DOHH2 (cell line): ENCODE measurements at regions not wholly inside any gene's neighbourhood (a gene's known extent, or its start where the extent isn't known, plus 50 kb on each side); places are given as distances from the start of the nearest gene placed in this dataset.

Experiments
- H3F3A ChIP-seq: fragments of 200-600 bp; sonication (generic), shearing (Covaris generic); 2 replicates; pipeline ENCODE4 v1.6.0; 2016; ENCODE audit warnings: antibody characterized with exemption, mild to moderate bottlenecking; ENCODE audit not compliant: control insufficient read depth, insufficient read depth
- H3K27ac ChIP-seq: fragments of 200-600 bp; sonication (generic); 2 replicates; pipeline ENCODE4 v1.5.1; 2014; ENCODE audit warnings: low read depth, mild to moderate bottlenecking, low read length, moderate library complexity
- H3K27me3 ChIP-seq: fragments of 200-600 bp; sonication (generic); 2 replicates; pipeline ENCODE4 v1.6.1; 2014; ENCODE audit warnings: mild to moderate bottlenecking, low read length, mixed read lengths; ENCODE audit not compliant: control insufficient read depth
- H3K36me3 ChIP-seq: fragments of 200-600 bp; sonication (generic); 2 replicates; pipeline ENCODE4 v1.6.1; 2014; ENCODE audit warnings: mild to moderate bottlenecking, low read length, moderate library complexity, mixed read lengths; ENCODE audit not compliant: control insufficient read depth
- H3K4me1 ChIP-seq: fragments of 200-600 bp; sonication (generic); 2 replicates; pipeline ENCODE4 v1.6.1; 2014; ENCODE audit warnings: mild to moderate bottlenecking, low read length, mixed read lengths; ENCODE audit not compliant: control insufficient read depth
- H3K4me2 ChIP-seq: fragments of 200-600 bp; sonication (generic); 2 replicates; pipeline ENCODE4 v1.6.0; 2014; ENCODE audit warnings: mild to moderate bottlenecking, low read length, moderate library complexity
- H3K4me3 ChIP-seq: fragments of 200-600 bp; sonication (generic); 2 replicates; pipeline ENCODE4 v1.5.1; 2014; ENCODE audit warnings: mild to moderate bottlenecking, low read length, mixed read lengths
- H3K79me2 ChIP-seq: fragments of 200-600 bp; sonication (generic); 2 replicates; pipeline ENCODE4 v1.6.1; 2014; ENCODE audit warnings: mild to moderate bottlenecking, low read length, mixed read lengths; ENCODE audit not compliant: control insufficient read depth
- H3K9me2 ChIP-seq: fragments of 200-600 bp; sonication (generic); replicated peaks from 2 replicates; pipeline ENCODE4 v1.6.1; 2014; ENCODE audit warnings: mild to moderate bottlenecking, low read length, mixed read lengths; ENCODE audit not compliant: control insufficient read depth
- H3K9me3 ChIP-seq: fragments of 200-600 bp; sonication (generic); 2 replicates; pipeline ENCODE4 v1.6.1; 2014; ENCODE audit warnings: antibody characterized with exemption, low read length, mixed read lengths; ENCODE audit not compliant: control insufficient read depth, insufficient read depth
- H4K20me1 ChIP-seq: fragments of 200-600 bp; sonication (generic); 2 replicates; pipeline ENCODE4 v1.6.0; 2014; ENCODE audit warnings: low read depth, mild to moderate bottlenecking, antibody characterized with exemption, low read length, moderate library complexity; ENCODE audit not compliant: control insufficient read depth, insufficient read depth
- CTCF ChIP-seq: fragments of 200-600 bp; sonication (generic); IDR thresholded peaks from one replicate; pipeline ENCODE4 v1.5.1; 2014; ENCODE audit warnings: antibody characterized with exemption, mild to moderate bottlenecking, low read depth, low read length; ENCODE audit not compliant: poor library complexity, severe bottlenecking
- EZH2phosphoT487 ChIP-seq: fragments of 200-600 bp; sonication (generic); IDR thresholded peaks from 2 replicates; pipeline ENCODE4 v1.6.1; 2017; ENCODE audit warnings: borderline replicate concordance, mild to moderate bottlenecking, antibody characterized with exemption, low read length, moderate library complexity, mixed read lengths

GRCh38 chr5:3075309-3075708 is 323.8 kb upstream of the IRX2 start:
- H3K9me2 ChIP-seq: no peaks in the 10 kb centered on the region
- H3K9me3 ChIP-seq: peaks cover 22% of the 10 kb centered on the region; the same call in 1 of the 2 replicates
- no peaks in the 10 kb centered on the region for H3K4me1 ChIP-seq
- H3K27me3 ChIP-seq: no peaks in the 10 kb centered on the region
- H3K4me2 ChIP-seq: no peak overlapping the region
- TF ChIP-seq CTCF (peak; percentile 28), EZH2phosphoT487 (no peak)
- no peak overlapping the region for H3K27ac ChIP-seq
- no peaks in the 10 kb centered on the region for H3K79me2 ChIP-seq
- no peaks in the 10 kb centered on the region for H3F3A ChIP-seq
- H4K20me1 ChIP-seq: no peaks in the 10 kb centered on the region
- H3K4me3 ChIP-seq: no peak overlapping the region
- no peaks in the 10 kb centered on the region for H3K36me3 ChIP-seq

GRCh38 chr5:3068401-3068800 is 316.9 kb upstream of the IRX2 start:
- no peaks in the 10 kb centered on the region for H3K79me2 ChIP-seq
- TF ChIP-seq CTCF (no peak), EZH2phosphoT487 (no peak)
- no peaks in the 10 kb centered on the region for H3K36me3 ChIP-seq
- H3K4me2 ChIP-seq: no peak overlapping the region
- no peaks in the 10 kb centered on the region for H3K27me3 ChIP-seq
- H3K9me2 ChIP-seq: no peaks in the 10 kb centered on the region
- no peaks in the 10 kb centered on the region for H3K4me1 ChIP-seq
- no peaks in the 10 kb centered on the region for H4K20me1 ChIP-seq
- peaks cover 8% of the 10 kb centered on the region; the same call in 1 of the 2 replicates for H3K9me3 ChIP-seq
- H3F3A ChIP-seq: no peaks in the 10 kb centered on the region
- no peak overlapping the region for H3K4me3 ChIP-seq
- no peak overlapping the region for H3K27ac ChIP-seq

GRCh38 chr5:3060283-3060682 is 308.8 kb upstream of the IRX2 start:
- TF ChIP-seq CTCF (no peak), EZH2phosphoT487 (no peak)

More at GRCh38 chr5:3060283-3060682, 308.8 kb upstream of the IRX2 start:
- H4K20me1 ChIP-seq: no peaks in the 10 kb centered on the region
- no peaks in the 10 kb centered on the region for H3F3A ChIP-seq
- no peak overlapping the region for H3K4me2 ChIP-seq
- no peak overlapping the region for H3K27ac ChIP-seq
- no peak overlapping the region for H3K4me3 ChIP-seq
- H3K9me2 ChIP-seq: no peaks in the 10 kb centered on the region
- H3K27me3 ChIP-seq: no peaks in the 10 kb centered on the region
- no peaks in the 10 kb centered on the region for H3K79me2 ChIP-seq
- H3K9me3 ChIP-seq: peaks cover 16% of the 10 kb centered on the region; the same call in 1 of the 2 replicates
- no peaks in the 10 kb centered on the region for H3K4me1 ChIP-seq
- no peaks in the 10 kb centered on the region for H3K36me3 ChIP-seq
